ENCODE measurements at regions not wholly inside any gene's neighbourhood (a gene's known extent, or its start where the extent isn't known, plus 50 kb on each side); places are given as distances from the start of the nearest gene placed in this dataset.

GRCh38 chr20:12591949-12592470 lies 416.8 kb upstream of the SPTLC3 start:
- no peak for DNase-seq (ENCODE audit: low spot score, unreplicated experiment)
- no peaks in the 10 kb centered on the region for H3K27me3 Mint-ChIP-seq
- H3K4me1 Mint-ChIP-seq (ENCODE audit: low read depth) = peaks cover 13% of the 10 kb centered on the region
- peaks cover 1% of the 10 kb centered on the region for H3K36me3 Mint-ChIP-seq (ENCODE audit: insufficient read depth)
- H3K4me3 Mint-ChIP-seq (ENCODE audit: low read depth) = no peak overlapping the region
- H3K27ac Mint-ChIP-seq = no peak overlapping the region
- H3K9me3 Mint-ChIP-seq (ENCODE audit: low read depth) = no peaks in the 10 kb centered on the region
- no peak for TF ChIP-seq CTCF (IDR thresholded peaks at IDR 0.05; ENCODE audit: unreplicated experiment)

GRCh38 chr20:12592756-12593155 lies 416.0 kb upstream of the SPTLC3 start:
- Mint-ChIP-seq H3K36me3 (ENCODE audit: insufficient read depth) (peaks cover 1% of the 10 kb centered on the region), H3K27me3 (no peaks in the 10 kb centered on the region), H3K4me3 (ENCODE audit: low read depth) (no peak overlapping the region), H3K4me1 (ENCODE audit: low read depth) (peaks cover 13% of the 10 kb centered on the region), H3K27ac (no peak overlapping the region), H3K9me3 (ENCODE audit: low read depth) (no peaks in the 10 kb centered on the region)
- no peak for DNase-seq (ENCODE audit: low spot score, unreplicated experiment)
- TF ChIP-seq CTCF (IDR thresholded peaks at IDR 0.05; ENCODE audit: unreplicated experiment) = no peak

- no peak for TF ChIP-seq CTCF (IDR thresholded peaks at IDR 0.05; ENCODE audit: unreplicated experiment)
- Mint-ChIP-seq H3K27me3 (no peaks in the 10 kb centered on the region), H3K36me3 (ENCODE audit: insufficient read depth) (peaks cover 1% of the 10 kb centered on the region), H3K4me1 (ENCODE audit: low read depth) (peaks cover 15% of the 10 kb centered on the region), H3K27ac (no peak overlapping the region), H3K9me3 (ENCODE audit: low read depth) (no peaks in the 10 kb centered on the region), H3K4me3 (ENCODE audit: low read depth) (no peak overlapping the region)
- DNase-seq (ENCODE audit: low spot score, unreplicated experiment) = no peak
These were observed 415.4 kb upstream of the SPTLC3 start for GRCh38 chr20:12593342-12593873.

- H3K36me3 Mint-ChIP-seq (ENCODE audit: insufficient read depth) = no peaks in the 10 kb centered on the region
- peaks cover 27% of the 10 kb centered on the region for H3K4me1 Mint-ChIP-seq (ENCODE audit: low read depth)
- TF ChIP-seq CTCF (IDR thresholded peaks at IDR 0.05; ENCODE audit: unreplicated experiment) = no peak
- H3K27ac Mint-ChIP-seq = no peak overlapping the region
- no peak overlapping the region for H3K4me3 Mint-ChIP-seq (ENCODE audit: low read depth)
- no peaks in the 10 kb centered on the region for H3K27me3 Mint-ChIP-seq
- no peak for DNase-seq (ENCODE audit: low spot score, unreplicated experiment)
- no peaks in the 10 kb centered on the region for H3K9me3 Mint-ChIP-seq (ENCODE audit: low read depth)
These were observed 414.2 kb upstream of the SPTLC3 start for GRCh38 chr20:12594410-12595088.

GRCh38 chr20:12595841-12596240 lies 412.9 kb upstream of the SPTLC3 start:
- H3K27me3 Mint-ChIP-seq = no peaks in the 10 kb centered on the region
- no peaks in the 10 kb centered on the region for H3K9me3 Mint-ChIP-seq (ENCODE audit: low read depth)
- H3K27ac Mint-ChIP-seq = no peak overlapping the region
- no peaks in the 10 kb centered on the region for H3K36me3 Mint-ChIP-seq (ENCODE audit: insufficient read depth)
- no peak for TF ChIP-seq CTCF (IDR thresholded peaks at IDR 0.05; ENCODE audit: unreplicated experiment)
- peaks cover 24% of the 10 kb centered on the region for H3K4me1 Mint-ChIP-seq (ENCODE audit: low read depth)
- DNase-seq (ENCODE audit: low spot score, unreplicated experiment) = no peak
- H3K4me3 Mint-ChIP-seq (ENCODE audit: low read depth) = no peak overlapping the region

All from progenitor cell of endocrine pancreas (in vitro differentiated cells).